ENCODE measurements at regions not wholly inside any gene's neighbourhood (a gene's known extent, or its start where the extent isn't known, plus 50 kb on each side); places are given as distances from the start of the nearest gene placed in this dataset.

GRCh38 chr17:79213305-79213704, 138.7 kb downstream of the ENGASE start:
- TF ChIP-seq CTCF (optimal IDR thresholded peaks at IDR 0.05 in 1 of 3, IDR thresholded peaks at IDR 0.05 in 1 of 3, conservative IDR thresholded peaks at IDR 0.05 in 1 of 3; ENCODE audit: extremely low read depth in 1 of 3, insufficient read depth in 2 of 3, low read length in 3 of 3): no peak
- TF ChIP-seq EZH2 (IDR thresholded peaks at IDR 0.05; ENCODE audit: low read length): no peak

All from keratinocyte (primary cell).